ENCODE measurements at regions not wholly inside any gene's neighbourhood (a gene's known extent, or its start where the extent isn't known, plus 50 kb on each side); places are given as distances from the start of the nearest gene placed in this dataset.

DNA sequence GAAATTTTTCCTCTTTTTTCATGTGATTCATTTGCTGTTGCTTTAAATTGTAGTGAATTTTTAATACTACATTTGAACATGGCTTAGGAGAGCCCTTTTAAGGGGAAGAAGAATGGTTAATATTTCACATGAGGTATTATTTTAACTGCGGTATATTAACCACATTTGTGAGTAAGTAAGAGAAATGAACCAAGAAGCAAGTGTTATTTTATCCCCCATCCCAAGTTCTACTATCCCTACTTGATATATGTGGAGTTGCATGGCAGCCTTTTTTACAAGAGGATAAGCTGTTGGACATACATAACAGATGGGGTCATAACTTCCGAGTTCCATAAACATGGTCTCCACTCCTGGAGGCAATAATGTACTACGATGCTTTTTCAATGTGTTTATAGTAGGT is 623.3 kb downstream of the LRFN5 start:
- Histone ChIP-seq H3K27ac (no peak overlapping the region), H3K27me3 (replicated peaks) (no peaks in the 10 kb centered on the region), H3K4me3 (ENCODE audit: low read depth, low read length) (no peak overlapping the region), H3K36me3 (replicated peaks) (no peaks in the 10 kb centered on the region)
- TF ChIP-seq, protein P1, sequence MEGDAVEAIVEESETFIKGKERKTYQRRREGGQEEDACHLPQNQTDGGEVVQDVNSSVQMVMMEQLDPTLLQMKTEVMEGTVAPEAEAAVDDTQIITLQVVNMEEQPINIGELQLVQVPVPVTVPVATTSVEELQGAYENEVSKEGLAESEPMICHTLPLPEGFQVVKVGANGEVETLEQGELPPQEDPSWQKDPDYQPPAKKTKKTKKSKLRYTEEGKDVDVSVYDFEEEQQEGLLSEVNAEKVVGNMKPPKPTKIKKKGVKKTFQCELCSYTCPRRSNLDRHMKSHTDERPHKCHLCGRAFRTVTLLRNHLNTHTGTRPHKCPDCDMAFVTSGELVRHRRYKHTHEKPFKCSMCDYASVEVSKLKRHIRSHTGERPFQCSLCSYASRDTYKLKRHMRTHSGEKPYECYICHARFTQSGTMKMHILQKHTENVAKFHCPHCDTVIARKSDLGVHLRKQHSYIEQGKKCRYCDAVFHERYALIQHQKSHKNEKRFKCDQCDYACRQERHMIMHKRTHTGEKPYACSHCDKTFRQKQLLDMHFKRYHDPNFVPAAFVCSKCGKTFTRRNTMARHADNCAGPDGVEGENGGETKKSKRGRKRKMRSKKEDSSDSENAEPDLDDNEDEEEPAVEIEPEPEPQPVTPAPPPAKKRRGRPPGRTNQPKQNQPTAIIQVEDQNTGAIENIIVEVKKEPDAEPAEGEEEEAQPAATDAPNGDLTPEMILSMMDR (IDR thresholded peaks at IDR 0.05; ENCODE audit: low read depth, low read length, missing control alignments), result no peak
- no peak for DNase-seq
- in situ Hi-C loops (cut with HindIII; ENCODE audit: low pct_ligation_motif_present, low sequenced_read_pairs), result no loop called here

DNA sequence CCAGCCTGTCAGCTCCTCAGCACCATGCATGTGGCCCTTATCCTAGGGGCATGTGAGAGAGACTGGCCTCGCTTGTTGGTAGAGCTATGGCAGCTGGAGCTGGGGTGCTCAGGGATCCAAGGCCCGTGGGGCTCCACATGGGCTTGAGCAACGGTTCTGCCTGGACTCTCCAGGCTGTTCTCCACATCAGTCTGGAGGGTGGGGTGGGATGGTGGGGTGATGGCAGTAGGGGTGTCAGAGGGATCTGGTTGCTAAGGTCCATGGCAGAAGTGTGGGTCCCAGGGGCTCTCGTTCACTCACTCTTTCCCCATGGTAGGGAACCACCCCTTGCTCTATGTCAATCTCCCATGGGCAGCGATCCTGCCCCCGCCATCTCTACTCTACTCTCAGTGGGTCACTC is 622.6 kb downstream of the LRFN5 start:
- Histone ChIP-seq H3K4me3 (ENCODE audit: low read depth, low read length) (no peak overlapping the region), H3K36me3 (replicated peaks) (no peaks in the 10 kb centered on the region), H3K27ac (no peak overlapping the region), H3K27me3 (replicated peaks) (no peaks in the 10 kb centered on the region)
- TF ChIP-seq, protein P1 (IDR thresholded peaks at IDR 0.05; ENCODE audit: low read depth, low read length, missing control alignments), result no peak
- no peak for DNase-seq
- in situ Hi-C loops (cut with HindIII; ENCODE audit: low pct_ligation_motif_present, low sequenced_read_pairs), result no loop called here

DNA sequence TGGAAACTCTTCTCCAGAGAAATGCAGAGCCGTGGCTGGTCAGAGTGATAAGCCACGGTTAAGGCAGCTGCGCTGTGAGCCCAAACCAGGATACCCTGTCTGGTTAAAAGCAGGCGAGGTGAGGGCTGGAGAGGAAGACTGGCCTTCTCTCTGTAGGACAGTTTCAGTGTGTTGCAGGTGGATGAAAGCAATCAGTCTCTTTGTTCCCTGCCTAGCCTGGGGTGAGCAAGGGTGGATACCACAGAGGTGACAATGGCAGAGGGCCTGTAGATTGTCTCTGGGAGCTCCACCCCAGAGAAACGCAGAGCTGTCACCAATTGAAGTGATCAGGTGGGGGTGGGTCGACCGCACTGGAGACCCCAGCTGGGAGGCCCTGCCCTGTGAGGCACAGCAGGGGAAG is 621.9 kb downstream of the LRFN5 start:
- in situ Hi-C loops (cut with HindIII; ENCODE audit: low pct_ligation_motif_present, low sequenced_read_pairs), result no loop called here
- Histone ChIP-seq H3K27ac (no peak overlapping the region), H3K4me3 (ENCODE audit: low read depth, low read length) (no peak overlapping the region), H3K36me3 (replicated peaks) (no peaks in the 10 kb centered on the region), H3K27me3 (replicated peaks) (no peaks in the 10 kb centered on the region)
- TF ChIP-seq, protein P1 (IDR thresholded peaks at IDR 0.05; ENCODE audit: low read depth, low read length, missing control alignments), result no peak
- no peak for DNase-seq

DNA sequence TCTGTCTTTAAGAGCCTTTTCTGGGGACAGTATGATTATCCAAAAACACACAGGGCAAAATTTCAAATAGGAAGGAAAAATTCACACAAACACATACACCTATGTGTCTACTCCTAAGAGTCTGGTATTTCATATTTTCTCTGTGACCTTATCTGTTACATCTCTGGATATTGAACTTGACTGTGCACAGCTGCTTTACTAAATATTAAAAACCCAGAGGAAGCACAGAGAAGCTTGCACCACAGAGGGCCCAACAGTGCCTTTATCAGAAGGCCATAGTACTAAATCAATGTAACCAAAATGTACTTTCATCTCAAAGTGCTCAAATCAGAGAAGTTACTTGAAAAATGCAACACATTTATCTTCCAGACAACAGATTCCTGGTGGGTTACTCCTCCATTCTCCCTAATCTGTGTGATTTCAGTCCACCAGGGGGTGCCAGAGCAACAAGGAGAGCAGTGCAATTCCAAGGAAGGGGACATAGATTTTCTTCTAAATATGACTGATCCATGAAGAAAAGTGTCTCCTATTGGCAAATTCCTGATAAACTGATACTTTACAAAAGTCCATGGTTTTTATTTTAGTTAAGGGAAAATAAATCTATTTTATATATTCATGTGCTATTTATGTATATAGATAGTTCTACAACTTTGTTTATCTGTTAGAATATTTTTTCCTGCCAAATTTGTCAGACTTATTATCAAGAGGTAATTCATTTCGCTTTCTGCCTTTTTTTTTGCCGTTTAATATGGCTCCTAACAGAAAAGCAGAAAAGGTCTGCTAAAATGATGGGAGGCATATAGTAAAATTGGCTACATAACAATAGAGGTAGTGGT is 617.6 kb downstream of the LRFN5 start:
- peak; percentile 56 for DNase-seq
- no peaks in the 10 kb centered on the region for H3K27me3 ChIP-seq (replicated peaks)
- H3K36me3 ChIP-seq (replicated peaks), result no peaks in the 10 kb centered on the region
- H3K27ac ChIP-seq, result no peak overlapping the region
- TF ChIP-seq, protein P1 (IDR thresholded peaks at IDR 0.05; ENCODE audit: low read depth, low read length, missing control alignments), result peak; percentile 87
- no peak overlapping the region for H3K4me3 ChIP-seq (ENCODE audit: low read depth, low read length)
- in situ Hi-C loops (cut with HindIII; ENCODE audit: low pct_ligation_motif_present, low sequenced_read_pairs), result no loop called here

DNA sequence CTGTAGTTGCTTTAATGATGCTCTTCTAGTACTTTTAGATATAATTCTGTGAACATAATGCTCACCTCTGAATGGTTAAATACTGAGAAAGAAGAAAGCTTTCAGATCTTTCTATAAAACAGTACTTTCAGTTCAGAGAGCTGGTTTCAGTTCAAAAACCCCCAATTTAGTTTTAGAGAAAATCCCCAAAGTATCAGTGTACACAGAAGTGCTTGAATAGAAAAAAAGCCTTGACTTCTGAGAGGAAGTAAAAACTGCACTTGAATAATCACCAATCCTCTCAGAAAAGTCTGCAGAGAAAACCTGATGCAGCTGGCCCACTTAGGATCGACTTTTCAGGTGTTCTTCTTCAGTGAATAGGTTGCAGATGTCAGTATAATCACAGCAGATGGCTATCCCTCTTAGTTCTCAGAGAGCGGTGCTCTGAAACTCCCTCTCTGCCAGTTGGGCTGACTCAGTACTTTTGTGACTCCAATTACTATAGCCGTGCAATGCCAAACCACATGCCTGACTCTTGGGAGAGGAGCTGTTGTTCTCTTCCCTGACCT is 616.3 kb downstream of the LRFN5 start:
- Histone ChIP-seq H3K27ac (no peak overlapping the region), H3K4me3 (ENCODE audit: low read depth, low read length) (no peak overlapping the region), H3K27me3 (replicated peaks) (no peaks in the 10 kb centered on the region), H3K36me3 (replicated peaks) (no peaks in the 10 kb centered on the region)
- in situ Hi-C loops (cut with HindIII; ENCODE audit: low pct_ligation_motif_present, low sequenced_read_pairs), result no loop called here
- peak; percentile 64 for DNase-seq
- TF ChIP-seq, protein P1 (IDR thresholded peaks at IDR 0.05; ENCODE audit: low read depth, low read length, missing control alignments), result no peak
